Adrenal gland (tissue), 9 donors: ENCODE measurements at regions not wholly inside any gene's neighbourhood (a gene's known extent, or its start where the extent isn't known, plus 50 kb on each side); places are given as distances from the start of the nearest gene placed in this dataset.

Experiments used
- DNase-seq, 7 donors: peaks; one replicate each; pipeline ENCODE4 v3.0.0-alpha.2; 2019 to 2020
- H3K27ac ChIP-seq, 5 donors: fragments of 200-600 bp; sonication (generic) in 4 of 5; 1 replicate in 3 of 5; 2 replicates in 2 of 5; pipeline versions ENCODE4 v1.5.1 to v1.8.0; 2016 to 2020; ENCODE audit warnings: mild to moderate bottlenecking in 1 of 5
- H3K27me3 ChIP-seq: fragments of 200-600 bp; 2 replicates; pipeline ENCODE4 v1.8.0; 2021
- H3K36me3 ChIP-seq, 2 donors: fragments of 200-600 bp; replicated peaks in 1 of 2; 1 replicate in 1 of 2; 2 replicates in 1 of 2; pipeline versions ENCODE4 v1.5.1 to v1.8.0; 2018 to 2022
- H3K4me1 ChIP-seq, 2 donors: fragments of 200-600 bp; replicated peaks in 1 of 2; 1 replicate in 1 of 2; 2 replicates in 1 of 2; pipeline versions ENCODE4 v1.5.1 to v1.8.0; 2018 to 2021
- H3K4me3 ChIP-seq, 4 donors: fragments of 200-600 bp; sonication (generic) in 3 of 4; one replicate each; pipeline ENCODE4 v1.5.1; 2016 to 2018
- H3K9me3 ChIP-seq, 3 donors: fragments of 200-600 bp; sonication (generic) in 1 of 3; replicated peaks in 1 of 3; 1 replicate in 2 of 3; 2 replicates in 1 of 3; pipeline versions ENCODE4 v1.5.1 to v1.8.0; 2016 to 2021
- POLR2A ChIP-seq, 2 donors: fragments of 450-650 bp; IDR thresholded peaks; one replicate each; pipeline ENCODE4 v1.6.1; 2017; ENCODE audit warnings: antibody characterized with exemption in 2 of 2, mild to moderate bottlenecking in 2 of 2, moderate library complexity in 1 of 2
- WGBS, 4 donors: extraction: QIAGEN DNeasy Blood & Tissue Kit in 2 of 4; methylation state at CpG; one replicate each; pipeline versions ENCODE4 v1.1.5 to v1.1.7; 2013 to 2017; 5-methylcytosine and 5-hydroxymethylcytosine counted together
- intact Hi-C, 2 donors: fragments of 100-400 bp; cut with DNase I; formaldehyde crosslinking; loops; one replicate each; pipeline versions ENCODE4 v1.14.1 to v1.15.0; 2022 to 2023
- TF ChIP-seq, protein P1 (sequence below), 6 experiments: fragments of 450-650 bp in 4 of 6; fragments of 200-600 bp in 2 of 6; sonication (generic) in 1 of 6; IDR thresholded peaks; 1 replicate in 5 of 6; 2 replicates in 1 of 6; pipeline versions ENCODE4 v1.5.1 to v1.8.0; 2016 to 2021; ENCODE audit warnings: antibody characterized with exemption in 6 of 6, mild to moderate bottlenecking in 2 of 6, moderate library complexity in 1 of 6
- donor health status: healthy with polysubstance abuse.
- donor health status: Bipolar disorder and iron deficiency.
- donor health status: DM: yes; HTN: yes; CAD: no.
- donor health status: DM: no; HTN: no; CAD: no.
- donor health status: DM: no; HTN: no; CAD: no.

DNA sequence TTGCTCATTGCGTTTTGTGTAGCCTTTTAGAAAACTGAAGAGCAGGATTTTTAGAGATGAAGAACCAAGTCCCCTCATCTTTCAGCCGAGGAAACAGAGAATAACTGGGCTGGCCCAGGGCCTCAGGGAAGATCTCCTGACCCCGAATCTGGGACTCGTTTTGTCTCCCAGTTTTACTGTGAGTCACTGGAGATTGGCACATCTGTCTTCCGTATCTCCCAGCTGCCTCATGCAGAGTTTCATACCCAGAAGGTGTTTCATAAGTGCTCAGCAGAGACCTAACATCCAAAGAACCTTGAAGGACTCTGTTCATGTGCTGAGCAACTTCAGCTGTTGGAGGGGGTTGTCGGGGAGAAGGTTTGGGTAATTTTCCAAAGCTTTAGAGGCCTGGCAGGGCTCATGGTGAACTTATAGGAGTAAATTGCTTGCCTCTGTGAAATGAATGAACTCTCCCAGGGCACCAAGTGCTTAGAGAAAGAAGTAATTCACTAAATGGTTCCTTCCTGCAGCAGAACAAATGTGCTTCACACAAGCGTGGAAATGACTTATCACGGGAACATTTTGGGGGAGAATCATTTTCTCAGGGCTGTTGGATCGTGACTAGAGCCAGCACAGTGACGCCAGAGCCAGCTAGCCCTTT lies 121.4 kb downstream of the FAM43A start:
- TF ChIP-seq POLR2A (IDR thresholded peaks at IDR 0.05): no peak
- TF ChIP-seq, protein P1, sequence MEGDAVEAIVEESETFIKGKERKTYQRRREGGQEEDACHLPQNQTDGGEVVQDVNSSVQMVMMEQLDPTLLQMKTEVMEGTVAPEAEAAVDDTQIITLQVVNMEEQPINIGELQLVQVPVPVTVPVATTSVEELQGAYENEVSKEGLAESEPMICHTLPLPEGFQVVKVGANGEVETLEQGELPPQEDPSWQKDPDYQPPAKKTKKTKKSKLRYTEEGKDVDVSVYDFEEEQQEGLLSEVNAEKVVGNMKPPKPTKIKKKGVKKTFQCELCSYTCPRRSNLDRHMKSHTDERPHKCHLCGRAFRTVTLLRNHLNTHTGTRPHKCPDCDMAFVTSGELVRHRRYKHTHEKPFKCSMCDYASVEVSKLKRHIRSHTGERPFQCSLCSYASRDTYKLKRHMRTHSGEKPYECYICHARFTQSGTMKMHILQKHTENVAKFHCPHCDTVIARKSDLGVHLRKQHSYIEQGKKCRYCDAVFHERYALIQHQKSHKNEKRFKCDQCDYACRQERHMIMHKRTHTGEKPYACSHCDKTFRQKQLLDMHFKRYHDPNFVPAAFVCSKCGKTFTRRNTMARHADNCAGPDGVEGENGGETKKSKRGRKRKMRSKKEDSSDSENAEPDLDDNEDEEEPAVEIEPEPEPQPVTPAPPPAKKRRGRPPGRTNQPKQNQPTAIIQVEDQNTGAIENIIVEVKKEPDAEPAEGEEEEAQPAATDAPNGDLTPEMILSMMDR (IDR thresholded peaks at IDR 0.05): no peak
- H3K4me3 ChIP-seq: no peak overlapping the region
- H3K27ac ChIP-seq: peak overlapping the region in 1 of 5 donors; percentile 44
- intact Hi-C loops: no loop called here
- no peaks in the 10 kb centered on the region for H3K4me1 ChIP-seq
- peak in 1 of 7 donors; percentile 45 for DNase-seq
- H3K36me3 ChIP-seq: no peaks in the 10 kb centered on the region
- 73 to 83% (median 77%) methylated on average over 10 of the region's 10 CpGs for WGBS, 4 donors
- H3K9me3 ChIP-seq: no peaks in the 10 kb centered on the region
- no peaks in the 10 kb centered on the region for H3K27me3 ChIP-seq

DNA sequence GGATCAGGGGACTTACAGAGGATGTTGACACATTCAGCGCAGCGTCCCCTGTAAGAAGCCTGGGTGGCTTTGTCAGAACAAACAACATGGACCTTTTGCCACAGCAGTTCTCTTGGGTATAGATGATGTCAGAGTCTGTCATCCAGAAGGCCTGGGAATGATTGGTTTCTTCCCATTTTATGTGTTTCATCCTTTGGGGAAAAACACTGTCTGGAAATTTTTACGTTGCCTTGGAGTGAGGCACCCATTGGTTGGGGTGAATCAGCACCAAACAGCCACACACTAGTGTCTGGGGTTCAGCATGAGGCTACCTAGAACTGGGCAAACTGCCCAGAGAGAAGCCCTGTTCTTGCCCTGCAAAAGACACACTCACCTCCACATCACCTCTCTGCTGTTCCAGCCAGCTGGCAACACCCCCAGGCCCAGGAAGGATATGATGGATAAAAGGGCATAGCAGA lies 123.0 kb downstream of the FAM43A start:
- H3K4me3 ChIP-seq: no peak overlapping the region
- H3K4me1 ChIP-seq: no peaks in the 10 kb centered on the region
- no peaks in the 10 kb centered on the region for H3K36me3 ChIP-seq
- TF ChIP-seq, protein P1 (IDR thresholded peaks at IDR 0.05): no peak
- no peak for TF ChIP-seq POLR2A (IDR thresholded peaks at IDR 0.05)
- peak in 3 of 7 donors; percentile 26 to 90 (median 34) for DNase-seq
- peak overlapping the region in 1 of 5 donors; percentile 44 for H3K27ac ChIP-seq
- no peaks in the 10 kb centered on the region for H3K9me3 ChIP-seq
- no peaks in the 10 kb centered on the region for H3K27me3 ChIP-seq
- WGBS, 4 donors: 84 to 92% (median 87%) methylated on average over 2 to 3 of the region's 3 CpGs
- intact Hi-C loops: no loop called here

DNA sequence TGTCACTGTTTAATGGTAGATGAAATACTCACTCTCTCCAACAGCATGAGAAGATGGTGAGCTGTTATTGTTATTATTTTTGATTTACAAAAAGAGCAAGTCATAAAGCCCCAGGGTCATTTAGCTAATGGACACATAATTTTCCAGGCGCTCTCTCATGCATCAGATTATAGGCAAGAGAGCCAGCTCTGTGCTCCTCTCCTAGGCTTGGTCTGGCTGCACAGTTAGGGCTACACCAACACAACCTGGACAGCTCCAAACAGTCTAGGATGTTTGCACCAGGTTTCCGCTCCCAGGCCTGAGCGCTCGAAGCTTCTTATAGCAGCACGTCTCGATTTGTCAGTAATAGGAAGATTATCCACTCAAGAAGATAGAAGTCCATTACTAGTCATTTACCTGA lies 123.7 kb downstream of the FAM43A start:
- H3K27ac ChIP-seq: no peak overlapping the region
- no peaks in the 10 kb centered on the region for H3K4me1 ChIP-seq
- H3K27me3 ChIP-seq: no peaks in the 10 kb centered on the region
- no peaks in the 10 kb centered on the region for H3K9me3 ChIP-seq
- TF ChIP-seq, protein P1 (IDR thresholded peaks at IDR 0.05): no peak
- TF ChIP-seq POLR2A (IDR thresholded peaks at IDR 0.05): no peak
- WGBS, 4 donors: 83 to 92% (median 89%) methylated on average over 5 to 6 of the region's 6 CpGs
- no peak overlapping the region for H3K4me3 ChIP-seq
- intact Hi-C loops: no loop called here
- DNase-seq: peak in 1 of 7 donors; percentile 74
- H3K36me3 ChIP-seq: no peaks in the 10 kb centered on the region

DNA sequence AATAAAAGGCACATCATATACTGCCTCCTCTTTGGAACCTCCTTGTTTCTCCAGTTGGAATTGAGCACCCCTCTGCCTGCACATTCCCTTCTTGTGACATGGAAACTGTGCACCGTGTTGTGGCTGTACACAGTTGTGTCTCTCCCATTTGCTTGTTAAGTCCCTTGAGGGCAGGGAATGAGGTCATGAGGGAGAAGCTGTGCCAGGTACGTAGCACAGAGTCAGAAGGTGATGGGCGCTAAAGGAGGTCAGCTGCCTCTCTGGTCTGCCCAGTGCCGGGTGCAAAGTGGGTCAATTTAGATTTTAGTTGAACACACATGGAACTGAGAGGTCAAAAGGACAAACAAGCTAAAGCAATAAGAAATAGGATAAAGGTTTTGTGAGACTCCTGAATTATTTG lies 124.4 kb downstream of the FAM43A start:
- no peaks in the 10 kb centered on the region for H3K4me1 ChIP-seq
- TF ChIP-seq, protein P1 (IDR thresholded peaks at IDR 0.05): no peak
- TF ChIP-seq POLR2A (IDR thresholded peaks at IDR 0.05): no peak
- no peak overlapping the region for H3K4me3 ChIP-seq
- peak in 1 of 7 donors; percentile 53 for DNase-seq
- H3K36me3 ChIP-seq: no peaks in the 10 kb centered on the region
- WGBS, 4 donors: 79 to 83% (median 80%) methylated on average over 4 of the region's 4 CpGs
- no peaks in the 10 kb centered on the region for H3K27me3 ChIP-seq
- intact Hi-C loops: no loop called here
- no peaks in the 10 kb centered on the region for H3K9me3 ChIP-seq
- H3K27ac ChIP-seq: peak overlapping the region in 1 of 5 donors; percentile 17
